ENCODE measurements at regions not wholly inside any gene's neighbourhood (a gene's known extent, or its start where the extent isn't known, plus 50 kb on each side); places are given as distances from the start of the nearest gene placed in this dataset.

DNA sequence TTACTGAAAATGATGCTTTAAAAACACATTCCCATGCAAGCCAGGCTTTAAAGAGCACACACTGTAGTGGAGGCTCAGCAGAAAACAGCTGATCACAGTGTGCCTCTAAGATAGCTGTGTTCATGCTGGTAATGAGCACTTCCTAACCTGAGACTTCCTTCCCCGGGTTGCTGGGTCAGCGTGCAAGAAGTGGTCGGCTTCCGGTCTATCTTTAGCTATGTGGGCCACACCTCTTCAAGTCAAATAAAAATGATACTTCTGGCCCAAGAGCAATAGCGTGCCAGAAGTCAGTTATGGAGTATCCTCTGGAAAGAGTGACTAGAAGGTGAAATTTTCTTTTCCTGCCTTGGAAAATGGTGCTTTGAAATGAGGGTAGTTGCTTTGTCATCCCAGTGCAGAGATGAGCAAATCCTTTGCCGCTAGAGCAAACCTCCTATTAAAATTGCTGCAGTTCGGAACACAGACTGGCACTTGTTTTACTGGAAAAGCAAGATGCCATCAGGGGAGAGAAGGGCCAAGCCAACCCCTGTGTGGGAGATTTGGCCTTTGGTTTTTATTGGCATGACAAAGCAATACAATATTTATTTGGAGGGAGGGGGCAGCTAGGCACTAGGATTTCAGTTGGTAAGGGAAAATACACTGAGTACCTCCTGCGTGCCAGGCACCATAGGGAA lies 64.2 kb downstream of the ARHGAP35 start:
- TF ChIP-seq, protein P1, sequence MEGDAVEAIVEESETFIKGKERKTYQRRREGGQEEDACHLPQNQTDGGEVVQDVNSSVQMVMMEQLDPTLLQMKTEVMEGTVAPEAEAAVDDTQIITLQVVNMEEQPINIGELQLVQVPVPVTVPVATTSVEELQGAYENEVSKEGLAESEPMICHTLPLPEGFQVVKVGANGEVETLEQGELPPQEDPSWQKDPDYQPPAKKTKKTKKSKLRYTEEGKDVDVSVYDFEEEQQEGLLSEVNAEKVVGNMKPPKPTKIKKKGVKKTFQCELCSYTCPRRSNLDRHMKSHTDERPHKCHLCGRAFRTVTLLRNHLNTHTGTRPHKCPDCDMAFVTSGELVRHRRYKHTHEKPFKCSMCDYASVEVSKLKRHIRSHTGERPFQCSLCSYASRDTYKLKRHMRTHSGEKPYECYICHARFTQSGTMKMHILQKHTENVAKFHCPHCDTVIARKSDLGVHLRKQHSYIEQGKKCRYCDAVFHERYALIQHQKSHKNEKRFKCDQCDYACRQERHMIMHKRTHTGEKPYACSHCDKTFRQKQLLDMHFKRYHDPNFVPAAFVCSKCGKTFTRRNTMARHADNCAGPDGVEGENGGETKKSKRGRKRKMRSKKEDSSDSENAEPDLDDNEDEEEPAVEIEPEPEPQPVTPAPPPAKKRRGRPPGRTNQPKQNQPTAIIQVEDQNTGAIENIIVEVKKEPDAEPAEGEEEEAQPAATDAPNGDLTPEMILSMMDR (IDR thresholded peaks at IDR 0.05; ENCODE audit: poor library complexity) = no peak
- TF ChIP-seq EZH2 (IDR thresholded peaks at IDR 0.05; ENCODE audit: borderline replicate concordance) = no peak
- no peak for TF ChIP-seq EZH2phosphoT487 (IDR thresholded peaks at IDR 0.05; ENCODE audit: low read depth, severe bottlenecking, unreplicated experiment)

All from hepatocyte (in vitro differentiated cells).